ENCODE measurements at regions not wholly inside any gene's neighbourhood (a gene's known extent, or its start where the extent isn't known, plus 50 kb on each side); places are given as distances from the start of the nearest gene placed in this dataset.

DNA sequence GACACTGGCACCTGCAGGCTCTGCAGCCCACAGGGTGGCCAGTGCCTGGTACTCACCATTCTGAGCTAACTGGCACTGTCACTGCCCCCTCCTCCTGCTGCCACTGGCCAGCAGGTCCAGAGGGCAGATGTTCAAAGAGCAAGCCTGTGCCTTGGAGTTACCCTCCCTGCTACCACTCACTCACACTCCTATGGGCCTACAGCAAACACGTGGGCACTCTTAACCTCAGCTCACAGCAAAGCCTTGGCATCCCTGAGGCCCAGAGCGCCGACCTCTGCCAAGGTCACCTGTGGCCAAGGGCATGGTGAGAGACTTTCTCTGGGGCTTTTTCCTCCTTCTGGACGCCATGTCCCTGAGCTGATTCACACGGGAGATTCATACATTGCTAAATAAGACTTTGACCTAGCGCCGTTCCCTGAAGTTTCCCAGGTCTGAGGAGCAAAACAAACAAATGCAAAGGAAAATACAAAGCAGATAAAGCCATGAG, 270.0 kb upstream of the PPP2R2D start:
- ATAC-seq, result no peak
- WGBS, 2 donors, result 78 to 82% methylated on average over 7 of the region's 7 CpGs
- no peak for DNase-seq
- TF ChIP-seq, protein P1, sequence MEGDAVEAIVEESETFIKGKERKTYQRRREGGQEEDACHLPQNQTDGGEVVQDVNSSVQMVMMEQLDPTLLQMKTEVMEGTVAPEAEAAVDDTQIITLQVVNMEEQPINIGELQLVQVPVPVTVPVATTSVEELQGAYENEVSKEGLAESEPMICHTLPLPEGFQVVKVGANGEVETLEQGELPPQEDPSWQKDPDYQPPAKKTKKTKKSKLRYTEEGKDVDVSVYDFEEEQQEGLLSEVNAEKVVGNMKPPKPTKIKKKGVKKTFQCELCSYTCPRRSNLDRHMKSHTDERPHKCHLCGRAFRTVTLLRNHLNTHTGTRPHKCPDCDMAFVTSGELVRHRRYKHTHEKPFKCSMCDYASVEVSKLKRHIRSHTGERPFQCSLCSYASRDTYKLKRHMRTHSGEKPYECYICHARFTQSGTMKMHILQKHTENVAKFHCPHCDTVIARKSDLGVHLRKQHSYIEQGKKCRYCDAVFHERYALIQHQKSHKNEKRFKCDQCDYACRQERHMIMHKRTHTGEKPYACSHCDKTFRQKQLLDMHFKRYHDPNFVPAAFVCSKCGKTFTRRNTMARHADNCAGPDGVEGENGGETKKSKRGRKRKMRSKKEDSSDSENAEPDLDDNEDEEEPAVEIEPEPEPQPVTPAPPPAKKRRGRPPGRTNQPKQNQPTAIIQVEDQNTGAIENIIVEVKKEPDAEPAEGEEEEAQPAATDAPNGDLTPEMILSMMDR (IDR thresholded peaks at IDR 0.05), result no peak
- Histone ChIP-seq H3K36me3 (no peaks in the 10 kb centered on the region), H3K27ac (no peak overlapping the region), H3K9me3 (peaks cover 0 to 27% (median 5%) of the 10 kb centered on the region in 11 donors), H3K4me1 (no peaks in the 10 kb centered on the region), H3K27me3 (peaks cover 0 to 10% (median 0%) of the 10 kb centered on the region in 7 donors), H3K4me3 (no peak overlapping the region)
- intact Hi-C loops (cut with DNase I), result no loop called here

DNA sequence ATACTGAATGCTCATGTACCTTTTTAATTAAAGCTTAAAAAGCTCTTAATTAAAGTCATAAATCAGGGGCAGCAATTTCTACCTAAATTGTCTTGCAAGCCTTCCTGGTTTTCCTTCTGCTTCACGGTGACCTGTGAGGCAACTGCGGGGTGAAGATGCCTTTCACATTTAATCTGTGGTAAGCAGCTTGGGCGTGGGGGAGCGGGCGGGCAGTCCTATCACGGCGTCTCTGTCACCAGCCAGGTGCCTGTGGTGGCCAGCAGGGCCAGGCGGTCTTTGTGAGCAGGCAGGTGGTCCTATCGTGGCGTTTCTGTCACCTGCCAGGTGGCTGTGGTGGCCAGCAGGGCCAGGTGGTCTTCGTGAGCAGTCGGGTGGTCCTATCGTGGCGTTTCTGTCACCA, 269.2 kb upstream of the PPP2R2D start:
- Histone ChIP-seq H3K4me3 (no peak overlapping the region), H3K9me3 (peaks cover 0 to 22% (median 5%) of the 10 kb centered on the region in 11 donors), H3K27me3 (peaks cover 0 to 13% (median 0%) of the 10 kb centered on the region in 7 donors), H3K27ac (no peak overlapping the region), H3K4me1 (no peaks in the 10 kb centered on the region), H3K36me3 (no peaks in the 10 kb centered on the region)
- DNase-seq (no peak), ATAC-seq (no peak)
- WGBS, 2 donors, result 76 to 79% methylated on average over 14 of the region's 14 CpGs
- intact Hi-C loops (cut with DNase I), result no loop called here
- TF ChIP-seq, protein P1 (IDR thresholded peaks at IDR 0.05), result no peak

DNA sequence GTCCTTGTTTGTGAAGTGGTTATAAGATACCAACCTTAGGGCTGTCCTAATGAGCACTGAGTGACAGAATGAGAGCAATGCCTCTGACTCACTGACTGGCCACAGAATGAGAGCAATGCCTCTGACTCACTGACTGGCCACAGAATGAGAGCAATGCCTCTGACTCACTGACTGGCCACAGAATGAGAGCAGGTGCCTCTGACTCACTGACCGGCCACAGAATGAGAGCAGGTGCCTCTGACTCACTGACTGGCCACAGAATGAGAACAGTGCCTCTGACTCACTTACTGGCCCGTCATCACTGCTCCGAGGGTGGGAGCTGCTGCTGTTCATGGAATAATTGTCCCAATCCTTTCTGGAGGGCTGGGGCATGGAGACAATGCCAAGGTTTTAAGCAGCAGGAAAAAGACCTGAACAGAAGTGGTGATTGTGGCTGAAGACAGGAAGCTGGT, 265.2 kb upstream of the PPP2R2D start:
- intact Hi-C loops (cut with DNase I), result no loop called here
- DNase-seq (no peak), ATAC-seq (no peak)
- TF ChIP-seq, protein P1 (IDR thresholded peaks at IDR 0.05), result no peak
- no peaks in the 10 kb centered on the region for H3K36me3 ChIP-seq
- no peaks in the 10 kb centered on the region for H3K4me1 ChIP-seq
- peaks cover 0 to 15% (median 0%) of the 10 kb centered on the region in 7 donors for H3K27me3 ChIP-seq
- H3K27ac ChIP-seq, result no peak overlapping the region
- H3K9me3 ChIP-seq, result peaks cover 0 to 34% (median 13%) of the 10 kb centered on the region in 11 donors
- WGBS, 2 donors, result 50 to 53% methylated on average over 3 of the region's 3 CpGs
- no peak overlapping the region for H3K4me3 ChIP-seq

DNA sequence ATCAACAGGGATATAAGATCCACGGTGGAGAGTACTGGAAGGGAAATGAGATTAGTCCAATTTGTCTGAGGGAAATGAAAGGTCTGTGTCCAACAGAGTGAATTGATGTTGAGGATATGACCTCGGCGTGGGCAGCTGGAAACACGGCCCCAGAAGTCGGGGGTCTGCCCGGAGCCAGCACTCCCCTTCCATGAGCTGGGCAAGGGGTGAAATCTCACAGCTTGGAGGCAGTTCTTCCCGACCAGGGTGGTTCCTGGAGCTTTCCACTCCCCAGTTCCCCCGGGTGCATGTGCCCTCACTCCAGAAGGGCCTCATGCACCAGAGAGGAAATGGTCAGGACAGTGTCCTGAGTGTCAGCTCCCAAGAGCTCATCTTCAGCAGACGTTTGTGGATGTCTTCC, 264.7 kb upstream of the PPP2R2D start:
- H3K4me1 ChIP-seq, result no peaks in the 10 kb centered on the region
- TF ChIP-seq, protein P1 (IDR thresholded peaks at IDR 0.05), result no peak
- 58 to 68% methylated on average over 9 of the region's 9 CpGs for WGBS, 2 donors
- no peak overlapping the region for H3K4me3 ChIP-seq
- DNase-seq (no peak), ATAC-seq (no peak)
- intact Hi-C loops (cut with DNase I), result no loop called here
- H3K36me3 ChIP-seq, result no peaks in the 10 kb centered on the region
- peaks cover 0 to 39% (median 13%) of the 10 kb centered on the region in 11 donors for H3K9me3 ChIP-seq
- peaks cover 0 to 15% (median 0%) of the 10 kb centered on the region in 7 donors for H3K27me3 ChIP-seq
- H3K27ac ChIP-seq, result no peak overlapping the region

Data from heart right ventricle (tissue), 16 donors.